ENCODE measurements at regions not wholly inside any gene's neighbourhood (a gene's known extent, or its start where the extent isn't known, plus 50 kb on each side); places are given as distances from the start of the nearest gene placed in this dataset.
"Not testable (repeated sequence)": the region's sequence is repeated elsewhere in the genome, so short reads cannot be mapped to it uniquely, and the experiment has no call there.

- no peak for DNase-seq
Observed at GRCh38 chr20:53658322-53658721, 64.7 kb upstream of the ZNF217 start.

- no peak for DNase-seq
Observed at GRCh38 chr20:53657732-53658131, 64.1 kb upstream of the ZNF217 start.

GRCh38 chr20:53657279-53657678 lies 63.6 kb upstream of the ZNF217 start:
- DNase-seq = no peak

- no peak for DNase-seq
Observed at GRCh38 chr20:53656293-53657202, 62.9 kb upstream of the ZNF217 start.

- no peak for DNase-seq
Observed at GRCh38 chr20:53655625-53656292, 62.1 kb upstream of the ZNF217 start.

- no peak for DNase-seq
Observed at GRCh38 chr20:53654932-53655624, 61.4 kb upstream of the ZNF217 start.

GRCh38 chr20:53654521-53654920 lies 60.9 kb upstream of the ZNF217 start:
- DNase-seq = not testable (repeated sequence)

GRCh38 chr20:53652859-53653517 lies 59.3 kb upstream of the ZNF217 start:
- DNase-seq = no peak

- peak; percentile 23 for DNase-seq
Observed at GRCh38 chr20:53652090-53652858, 58.6 kb upstream of the ZNF217 start.

GRCh38 chr20:53649493-53649892 lies 55.9 kb upstream of the ZNF217 start:
- DNase-seq = not testable (repeated sequence)

GRCh38 chr20:53647286-53647821 lies 53.7 kb upstream of the ZNF217 start:
- no peak for DNase-seq

- no peak for DNase-seq
Observed at GRCh38 chr20:53646550-53646949, 52.9 kb upstream of the ZNF217 start.

- no peak for DNase-seq
Observed at GRCh38 chr20:53645582-53645897, 51.9 kb upstream of the ZNF217 start.

- not testable (repeated sequence) for DNase-seq
Observed at GRCh38 chr20:53644108-53644507, 50.5 kb upstream of the ZNF217 start.
